ENCODE measurements at regions not wholly inside any gene's neighbourhood (a gene's known extent, or its start where the extent isn't known, plus 50 kb on each side); places are given as distances from the start of the nearest gene placed in this dataset.

GRCh38 chr13:60869225-60869624 is 472.2 kb downstream of the TDRD3 start:
- H3K27ac ChIP-seq = no peak overlapping the region
- H3K4me1 ChIP-seq = no peaks in the 10 kb centered on the region
- H3K36me3 ChIP-seq = no peaks in the 10 kb centered on the region
- 75% methylated on average over 2 of the region's 3 CpGs for WGBS, 2 donors
- no peaks in the 10 kb centered on the region for H3K27me3 ChIP-seq
- DNase-seq = no peak
- peaks cover 0 to 14% (median 0%) of the 10 kb centered on the region in 3 donors for H3K9me3 ChIP-seq
- H3K4me3 ChIP-seq = no peak overlapping the region
- intact Hi-C loops (cut with DNase I) = no loop called here
- no peak for TF ChIP-seq CTCF (IDR thresholded peaks at IDR 0.05)
- no peak for TF ChIP-seq POLR2A (IDR thresholded peaks at IDR 0.05)

- intact Hi-C loops (cut with DNase I) = no loop called here
- H3K9me3 ChIP-seq = peaks cover 0 to 14% (median 0%) of the 10 kb centered on the region in 3 donors
- no peak overlapping the region for H3K27ac ChIP-seq
- no peaks in the 10 kb centered on the region for H3K4me1 ChIP-seq
- TF ChIP-seq CTCF (IDR thresholded peaks at IDR 0.05) = no peak
- no peak for TF ChIP-seq POLR2A (IDR thresholded peaks at IDR 0.05)
- DNase-seq = no peak
- 82 to 84% methylated on average over 1 of the region's 1 CpG for WGBS, 2 donors
- no peaks in the 10 kb centered on the region for H3K36me3 ChIP-seq
- H3K27me3 ChIP-seq = no peaks in the 10 kb centered on the region
- H3K4me3 ChIP-seq = no peak overlapping the region
Observed at GRCh38 chr13:60862036-60862435, 465.0 kb downstream of the TDRD3 start.

- peaks cover 0 to 7% (median 0%) of the 10 kb centered on the region in 3 donors for H3K9me3 ChIP-seq
- DNase-seq = no peak
- 46 to 48% methylated on average over 4 of the region's 4 CpGs for WGBS, 2 donors
- H3K27me3 ChIP-seq = no peaks in the 10 kb centered on the region
- intact Hi-C loops (cut with DNase I) = no loop called here
- H3K4me3 ChIP-seq = no peak overlapping the region
- no peaks in the 10 kb centered on the region for H3K36me3 ChIP-seq
- TF ChIP-seq POLR2A (IDR thresholded peaks at IDR 0.05) (no peak), CTCF (IDR thresholded peaks at IDR 0.05) (no peak)
- no peak overlapping the region for H3K27ac ChIP-seq
- H3K4me1 ChIP-seq = no peaks in the 10 kb centered on the region
Observed at GRCh38 chr13:60857698-60858097, 460.7 kb downstream of the TDRD3 start.

- H3K9me3 ChIP-seq = peaks cover 0 to 18% (median 0%) of the 10 kb centered on the region in 3 donors
- WGBS, 2 donors = 83 to 86% methylated on average over 4 of the region's 4 CpGs
- intact Hi-C loops (cut with DNase I) = no loop called here
- TF ChIP-seq CTCF (IDR thresholded peaks at IDR 0.05) (no peak), POLR2A (IDR thresholded peaks at IDR 0.05) (no peak)
- H3K4me1 ChIP-seq = no peaks in the 10 kb centered on the region
- DNase-seq = no peak
- H3K4me3 ChIP-seq = no peak overlapping the region
- H3K27ac ChIP-seq = no peak overlapping the region
- H3K27me3 ChIP-seq = no peaks in the 10 kb centered on the region
- no peaks in the 10 kb centered on the region for H3K36me3 ChIP-seq
Observed at GRCh38 chr13:60852886-60853285, 455.9 kb downstream of the TDRD3 start.

- Histone ChIP-seq H3K27me3 (no peaks in the 10 kb centered on the region), H3K4me3 (no peak overlapping the region), H3K9me3 (peaks cover 0 to 26% (median 0%) of the 10 kb centered on the region in 3 donors), H3K4me1 (no peaks in the 10 kb centered on the region), H3K27ac (no peak overlapping the region), H3K36me3 (no peaks in the 10 kb centered on the region)
- intact Hi-C loops (cut with DNase I) = no loop called here
- DNase-seq = no peak
- TF ChIP-seq CTCF (IDR thresholded peaks at IDR 0.05) (no peak), POLR2A (IDR thresholded peaks at IDR 0.05) (no peak)
Observed at GRCh38 chr13:60851378-60851777, 454.4 kb downstream of the TDRD3 start.

Data from esophagus squamous epithelium (tissue), 5 donors.